ENCODE measurements at regions not wholly inside any gene's neighbourhood (a gene's known extent, or its start where the extent isn't known, plus 50 kb on each side); places are given as distances from the start of the nearest gene placed in this dataset.

- Mint-ChIP-seq H3K36me3 (no peaks in the 10 kb centered on the region), H3K27ac (no peak overlapping the region), H3K4me1 (no peaks in the 10 kb centered on the region), H3K27me3 (peaks cover 0 to 4% (median under 1%) of the 10 kb centered on the region in 5 donors), H3K4me3 (no peak overlapping the region), H3K9me3 (no peaks in the 10 kb centered on the region)
- POLR2A ChIA-PET = no interaction called here
- DNase-seq (no peak), ATAC-seq (no peak)
Observed at GRCh38 chr6:128642132-128642531, 121.7 kb upstream of the PTPRK start.

GRCh38 chr6:128641703-128642102, 121.3 kb upstream of the PTPRK start:
- Mint-ChIP-seq H3K27me3 (peaks cover 0 to 8% (median 4%) of the 10 kb centered on the region in 5 donors), H3K9me3 (no peaks in the 10 kb centered on the region), H3K27ac (no peak overlapping the region), H3K36me3 (no peaks in the 10 kb centered on the region), H3K4me1 (no peaks in the 10 kb centered on the region), H3K4me3 (no peak overlapping the region)
- ATAC-seq (no peak), DNase-seq (no peak)
- POLR2A ChIA-PET = no interaction called here

- Mint-ChIP-seq H3K9me3 (no peaks in the 10 kb centered on the region), H3K4me3 (no peak overlapping the region), H3K27me3 (peaks cover 6 to 18% (median 8%) of the 10 kb centered on the region in 5 donors), H3K36me3 (peaks cover 0 to 4% (median 0%) of the 10 kb centered on the region in 3 donors), H3K4me1 (no peaks in the 10 kb centered on the region), H3K27ac (no peak overlapping the region)
- ATAC-seq (no peak), DNase-seq (no peak)
- POLR2A ChIA-PET = interaction anchor here (0.6 kb wide), 1 partner anchor 332 kb away, joined by 4 read pairs; no protein-coding TSS in a partner anchor
Observed at GRCh38 chr6:128638817-128639216, 118.4 kb upstream of the PTPRK start.

- no peaks in the 10 kb centered on the region for H3K9me3 Mint-ChIP-seq
- ATAC-seq (no peak), DNase-seq (no peak)
- no peak overlapping the region for H3K4me3 Mint-ChIP-seq
- peaks cover 6 to 18% (median 9%) of the 10 kb centered on the region in 5 donors for H3K27me3 Mint-ChIP-seq
- no peaks in the 10 kb centered on the region for H3K4me1 Mint-ChIP-seq
- peaks cover 0 to 4% (median 0%) of the 10 kb centered on the region in 3 donors for H3K36me3 Mint-ChIP-seq
- POLR2A ChIA-PET = no interaction called here
- no peak overlapping the region for H3K27ac Mint-ChIP-seq
Observed at GRCh38 chr6:128635219-128635618, 114.8 kb upstream of the PTPRK start.

GRCh38 chr6:128632131-128632530, 111.7 kb upstream of the PTPRK start:
- H3K27ac Mint-ChIP-seq = no peak overlapping the region
- POLR2A ChIA-PET = no interaction called here
- DNase-seq = no peak
- H3K9me3 Mint-ChIP-seq = no peaks in the 10 kb centered on the region
- H3K4me3 Mint-ChIP-seq = no peak overlapping the region
- peaks cover 0 to 4% (median 0%) of the 10 kb centered on the region in 3 donors for H3K36me3 Mint-ChIP-seq
- ATAC-seq = no peak
- peaks cover 5 to 15% (median 9%) of the 10 kb centered on the region in 5 donors for H3K27me3 Mint-ChIP-seq
- H3K4me1 Mint-ChIP-seq = no peaks in the 10 kb centered on the region

- ATAC-seq (no peak), DNase-seq (no peak)
- no peak overlapping the region for H3K4me3 Mint-ChIP-seq
- peaks cover under 1 to 7% (median 5%) of the 10 kb centered on the region in 4 donors for H3K4me1 Mint-ChIP-seq
- H3K9me3 Mint-ChIP-seq = no peaks in the 10 kb centered on the region
- peaks cover 1 to 9% (median 8%) of the 10 kb centered on the region in 5 donors for H3K27me3 Mint-ChIP-seq
- POLR2A ChIA-PET = no interaction called here
- no peak overlapping the region for H3K27ac Mint-ChIP-seq
- peaks cover 0 to 4% (median 0%) of the 10 kb centered on the region in 3 donors for H3K36me3 Mint-ChIP-seq
Observed at GRCh38 chr6:128631031-128631430, 110.6 kb upstream of the PTPRK start.

- peaks cover 0 to 6% (median 2%) of the 10 kb centered on the region in 5 donors for H3K27me3 Mint-ChIP-seq
- H3K9me3 Mint-ChIP-seq = no peaks in the 10 kb centered on the region
- ATAC-seq = no peak
- H3K4me1 Mint-ChIP-seq = peaks cover 2 to 9% (median 6%) of the 10 kb centered on the region in 4 donors
- DNase-seq = no peak
- no peaks in the 10 kb centered on the region for H3K36me3 Mint-ChIP-seq
- POLR2A ChIA-PET = no interaction called here
- H3K27ac Mint-ChIP-seq = no peak overlapping the region
- no peak overlapping the region for H3K4me3 Mint-ChIP-seq
Observed at GRCh38 chr6:128630213-128630612, 109.8 kb upstream of the PTPRK start.

GRCh38 chr6:128617285-128617684, 96.9 kb upstream of the PTPRK start:
- H3K36me3 Mint-ChIP-seq = peaks cover 4 to 22% (median 10%) of the 10 kb centered on the region in 3 donors
- H3K27ac Mint-ChIP-seq = no peak overlapping the region
- no peaks in the 10 kb centered on the region for H3K4me1 Mint-ChIP-seq
- peaks cover 2 to 20% (median 8%) of the 10 kb centered on the region in 5 donors for H3K27me3 Mint-ChIP-seq
- ATAC-seq (no peak), DNase-seq (no peak)
- POLR2A ChIA-PET = no interaction called here
- H3K4me3 Mint-ChIP-seq = no peak overlapping the region
- peaks cover 4 to 22% (median 12%) of the 10 kb centered on the region in 9 donors for H3K9me3 Mint-ChIP-seq

GRCh38 chr6:128616342-128616741, 95.9 kb upstream of the PTPRK start:
- H3K4me1 Mint-ChIP-seq = no peaks in the 10 kb centered on the region
- no peak overlapping the region for H3K27ac Mint-ChIP-seq
- no peak for ATAC-seq
- H3K27me3 Mint-ChIP-seq = peaks cover 2 to 20% (median 8%) of the 10 kb centered on the region in 5 donors
- H3K9me3 Mint-ChIP-seq = peaks cover 4 to 22% (median 12%) of the 10 kb centered on the region in 9 donors
- DNase-seq = no peak
- peaks cover 4 to 19% (median 10%) of the 10 kb centered on the region in 3 donors for H3K36me3 Mint-ChIP-seq
- no peak overlapping the region for H3K4me3 Mint-ChIP-seq
- POLR2A ChIA-PET = no interaction called here

GRCh38 chr6:128606611-128607010, 86.2 kb upstream of the PTPRK start:
- Mint-ChIP-seq H3K9me3 (no peaks in the 10 kb centered on the region), H3K36me3 (no peaks in the 10 kb centered on the region), H3K27me3 (peaks cover 0 to 7% (median 3%) of the 10 kb centered on the region in 5 donors), H3K4me1 (peaks cover 0 to under 1% (median 0%) of the 10 kb centered on the region in 4 donors), H3K27ac (no peak overlapping the region), H3K4me3 (no peak overlapping the region)
- POLR2A ChIA-PET = no interaction called here
- ATAC-seq (no peak), DNase-seq (no peak)

- no peak overlapping the region for H3K4me3 Mint-ChIP-seq
Observed at GRCh38 chr6:128605961-128606360, 85.6 kb upstream of the PTPRK start.

GRCh38 chr6:128601060-128601459, 80.7 kb upstream of the PTPRK start:
- H3K4me1 Mint-ChIP-seq = peaks cover 0 to 4% (median under 1%) of the 10 kb centered on the region in 4 donors
- H3K4me3 Mint-ChIP-seq = no peak overlapping the region
- POLR2A ChIA-PET = no interaction called here
- DNase-seq (no peak), ATAC-seq (no peak)
- no peaks in the 10 kb centered on the region for H3K9me3 Mint-ChIP-seq
- peaks cover 0 to 8% (median 3%) of the 10 kb centered on the region in 5 donors for H3K27me3 Mint-ChIP-seq
- H3K36me3 Mint-ChIP-seq = no peaks in the 10 kb centered on the region
- no peak overlapping the region for H3K27ac Mint-ChIP-seq

More at GRCh38 chr6:128605961-128606360, 85.6 kb upstream of the PTPRK start:
- H3K27ac Mint-ChIP-seq = no peak overlapping the region
- no peaks in the 10 kb centered on the region for H3K36me3 Mint-ChIP-seq
- H3K27me3 Mint-ChIP-seq = peaks cover 0 to 7% (median 3%) of the 10 kb centered on the region in 5 donors
- POLR2A ChIA-PET = no interaction called here
- no peaks in the 10 kb centered on the region for H3K9me3 Mint-ChIP-seq
- ATAC-seq (no peak), DNase-seq (no peak)
- H3K4me1 Mint-ChIP-seq = peaks cover 0 to 1% (median 0%) of the 10 kb centered on the region in 4 donors

- ATAC-seq = no peak
- H3K27me3 Mint-ChIP-seq = peaks cover 0 to 8% (median 3%) of the 10 kb centered on the region in 5 donors
- H3K27ac Mint-ChIP-seq = no peak overlapping the region
- no peak overlapping the region for H3K4me3 Mint-ChIP-seq
- H3K4me1 Mint-ChIP-seq = peaks cover 0 to 4% (median under 1%) of the 10 kb centered on the region in 4 donors
- POLR2A ChIA-PET = no interaction called here
- no peaks in the 10 kb centered on the region for H3K36me3 Mint-ChIP-seq
- no peak for DNase-seq
- no peaks in the 10 kb centered on the region for H3K9me3 Mint-ChIP-seq
Observed at GRCh38 chr6:128600397-128600951, 80.1 kb upstream of the PTPRK start.

GRCh38 chr6:128599036-128599435, 78.6 kb upstream of the PTPRK start:
- POLR2A ChIA-PET = no interaction called here
- Mint-ChIP-seq H3K4me3 (no peak overlapping the region), H3K27me3 (peaks cover 0 to 6% (median 3%) of the 10 kb centered on the region in 5 donors), H3K27ac (no peak overlapping the region), H3K36me3 (no peaks in the 10 kb centered on the region), H3K9me3 (no peaks in the 10 kb centered on the region), H3K4me1 (peaks cover 0 to 4% (median under 1%) of the 10 kb centered on the region in 4 donors)
- DNase-seq (no peak), ATAC-seq (no peak)

Measured in naive thymus-derived CD8-positive, alpha-beta T cell (primary cell).